Glomerular endothelial cell (primary cell): ENCODE measurements at regions not wholly inside any gene's neighbourhood (a gene's known extent, or its start where the extent isn't known, plus 50 kb on each side); places are given as distances from the start of the nearest gene placed in this dataset.
"Not testable (repeated sequence)": the region's sequence is repeated elsewhere in the genome, so short reads cannot be mapped to it uniquely, and the experiment has no call there.

Source experiments
- DNase-seq: peaks from one replicate; pipeline ENCODE4 v3.0.0-alpha.2; 2011; ENCODE audit warnings: low read depth, low spot score; ENCODE audit errors: extremely low read depth

DNA sequence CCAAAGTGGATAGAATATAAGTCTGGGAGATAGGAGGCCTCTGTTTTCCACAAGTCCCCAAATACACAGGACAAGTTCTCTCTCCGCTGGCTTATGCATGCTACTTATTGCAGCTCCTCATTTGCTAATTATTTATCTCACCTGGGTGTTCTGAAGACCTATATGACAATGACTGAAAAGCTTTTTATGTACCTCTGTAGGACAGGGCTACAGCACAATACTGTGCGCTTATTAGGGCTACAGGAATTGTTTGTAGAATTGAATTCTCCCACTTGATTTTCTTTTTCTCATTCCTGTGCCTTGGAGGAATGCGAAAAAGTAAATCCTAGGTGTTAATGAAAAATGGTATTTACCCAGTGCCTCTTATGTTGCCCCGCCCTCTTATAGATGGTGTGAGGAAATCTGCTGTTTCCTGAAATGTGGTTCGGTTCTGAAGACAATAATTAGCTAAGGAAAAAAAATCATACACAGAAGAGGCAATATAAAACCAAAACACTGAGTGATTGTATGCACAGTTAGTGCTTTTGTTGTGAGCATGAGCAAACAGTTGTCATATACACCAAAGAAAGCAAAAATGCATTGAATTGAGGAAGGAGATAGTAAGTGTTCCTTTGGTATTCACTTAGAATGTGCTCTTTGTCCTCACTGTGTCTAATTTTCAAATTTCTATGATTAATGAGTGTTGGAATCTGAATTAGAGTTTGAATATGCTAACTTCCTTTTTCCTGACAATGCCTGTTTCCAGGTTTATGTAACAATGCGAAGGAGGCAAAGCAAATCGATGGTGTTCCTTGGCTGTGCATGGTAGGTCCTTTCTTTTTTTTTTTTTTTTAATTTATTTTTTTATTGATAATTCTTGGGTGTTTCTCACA, 78.7 kb upstream of the PNPT1 start:
- DNase-seq: no peak

DNA sequence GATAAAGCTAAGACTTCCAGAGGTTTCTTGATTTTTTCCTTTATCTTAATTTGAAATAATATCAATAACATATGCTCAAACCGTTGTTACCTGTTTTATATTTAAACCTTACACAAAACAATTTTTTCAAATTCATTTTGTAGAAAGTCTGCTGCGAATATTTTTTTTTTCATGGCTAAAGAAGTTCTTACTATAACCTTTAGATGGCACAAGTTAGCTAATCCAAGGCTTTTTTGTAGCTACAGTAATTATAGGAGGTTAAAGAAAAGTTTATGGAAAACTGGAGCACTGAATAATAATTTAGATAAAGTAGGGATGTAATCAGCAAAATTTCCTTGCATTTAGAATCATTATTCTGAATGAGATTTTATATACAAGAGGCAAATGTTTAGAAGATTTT, 78.0 kb upstream of the PNPT1 start:
- DNase-seq: no peak

- DNase-seq: no peak
Measured at GRCh38 chr2:55768991-55769390, 75.3 kb upstream of the PNPT1 start.

- DNase-seq: no peak
Measured at GRCh38 chr2:55766947-55767346, 73.3 kb upstream of the PNPT1 start.

DNA sequence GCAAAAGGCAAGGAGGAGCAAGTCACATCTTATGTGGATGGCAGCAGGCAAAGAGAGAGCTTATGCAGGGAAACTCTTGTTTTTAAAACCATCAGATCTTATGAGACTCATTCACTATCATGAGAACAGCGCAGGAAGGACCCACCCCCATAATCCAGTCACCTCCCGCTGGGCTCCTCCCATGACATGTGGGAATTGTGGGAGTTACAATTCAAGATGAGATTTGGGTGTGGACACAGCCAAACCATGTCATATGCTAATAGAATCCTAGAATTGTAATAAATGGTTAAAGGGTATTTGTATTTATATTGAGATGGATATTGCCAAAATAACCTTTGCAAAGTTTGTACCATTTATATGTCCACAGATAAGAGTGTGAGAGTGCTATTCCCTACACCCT, 72.1 kb upstream of the PNPT1 start:
- DNase-seq: not testable (repeated sequence)

GRCh38 chr2:55763721-55764120, 70.1 kb upstream of the PNPT1 start:
- no peak for DNase-seq

DNA sequence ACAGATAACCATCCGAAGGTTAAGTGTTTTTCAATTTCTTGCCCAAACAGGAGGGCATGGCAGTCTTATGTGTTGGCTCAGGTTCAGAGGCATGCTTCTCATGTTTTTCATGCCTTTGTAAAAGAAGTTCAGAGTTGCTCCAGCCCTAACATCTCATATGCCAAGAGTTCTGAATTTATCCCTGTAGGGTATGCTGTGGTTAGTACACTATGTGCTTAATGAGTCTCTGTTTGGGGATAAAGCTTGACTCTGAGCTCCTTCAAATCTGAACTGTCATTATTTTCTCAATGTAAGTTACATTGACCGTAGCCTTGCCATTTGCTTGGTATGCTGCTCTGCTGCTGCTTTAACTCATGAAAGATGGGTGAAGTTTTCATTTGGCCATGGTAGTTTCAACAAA, 67.9 kb upstream of the PNPT1 start:
- DNase-seq: no peak

DNA sequence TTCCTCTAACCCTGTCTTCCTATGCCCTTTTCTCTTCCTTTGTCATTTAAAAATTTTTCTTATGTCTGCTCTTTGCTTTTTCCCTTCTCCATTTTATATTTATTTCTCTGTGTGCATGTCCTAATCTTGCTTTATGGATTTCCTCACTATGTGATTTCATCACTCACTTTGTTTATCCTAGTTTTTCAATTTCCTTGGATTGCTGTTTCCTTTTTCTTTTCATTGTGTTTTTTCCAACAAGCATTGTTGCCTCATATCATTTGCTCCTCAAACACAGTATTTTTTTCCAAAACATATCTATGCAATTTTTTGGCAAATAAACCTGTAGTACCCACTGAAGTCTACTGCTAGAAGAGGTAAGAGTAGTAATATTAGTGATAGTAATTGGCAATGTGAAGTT, 67.4 kb upstream of the PNPT1 start:
- DNase-seq: no peak

DNA sequence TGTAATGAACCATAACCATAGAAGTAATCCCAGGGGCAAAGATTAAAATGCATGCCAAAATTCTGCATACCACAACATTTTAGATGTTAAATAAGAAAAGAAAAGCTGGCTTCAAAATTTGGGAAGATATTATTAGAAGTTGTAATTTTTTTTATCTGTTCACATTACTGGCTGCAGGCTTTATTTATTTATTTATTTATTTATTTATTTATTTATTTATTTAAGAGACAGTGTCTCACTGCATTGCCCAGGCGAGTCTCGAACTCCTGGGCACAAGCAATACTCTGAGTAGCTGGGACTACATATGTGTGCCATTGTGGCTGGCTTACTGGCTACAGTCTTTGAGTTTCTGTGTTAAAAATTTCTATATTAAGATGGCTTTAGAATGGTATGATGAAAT, 66.5 kb upstream of the PNPT1 start:
- DNase-seq: no peak

GRCh38 chr2:55759271-55759921, 65.8 kb upstream of the PNPT1 start:
- DNase-seq: no peak

DNA sequence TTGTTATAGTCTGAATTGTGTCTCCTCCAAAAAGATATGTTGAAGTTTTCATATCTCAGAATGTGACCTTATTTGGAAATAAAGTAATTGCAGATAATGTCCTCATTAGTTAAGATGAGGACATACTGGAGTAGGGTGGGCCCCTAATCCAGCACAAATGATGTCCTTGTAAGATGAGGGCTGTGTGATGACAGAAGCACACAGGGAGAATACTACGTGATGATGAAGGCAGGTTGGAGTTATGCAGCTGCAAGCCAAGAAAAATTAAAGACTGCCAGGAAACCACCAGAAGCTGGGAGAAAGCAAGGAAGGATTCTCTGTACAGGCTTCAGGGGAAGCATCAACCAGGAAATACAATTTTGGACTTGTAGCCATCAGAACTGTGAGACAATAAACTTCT, 58.3 kb upstream of the PNPT1 start:
- no peak for DNase-seq

DNA sequence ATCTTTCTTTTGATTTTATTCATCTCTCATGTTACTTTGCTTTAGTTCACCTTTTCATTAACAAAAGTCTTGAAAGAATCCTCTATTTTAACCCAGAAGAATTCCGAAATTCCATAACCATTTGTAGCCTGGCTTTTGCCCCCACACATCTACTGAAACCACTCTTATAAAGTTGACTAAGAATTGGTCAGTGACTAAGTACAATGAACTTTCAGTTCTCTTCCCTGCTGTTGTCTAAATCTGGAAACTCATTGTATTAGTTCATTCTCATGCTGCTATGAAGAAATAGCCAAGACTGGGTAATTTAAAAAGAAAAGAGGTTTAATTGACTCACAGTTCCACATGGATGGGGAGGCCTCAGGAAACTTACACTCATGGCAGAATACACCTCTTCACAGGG, 49.9 kb upstream of the PNPT1 start:
- no peak for DNase-seq
